Stimulated activated CD4-positive, alpha-beta T cell treated with anti-CD3 and anti-CD28 coated beads, Interleukin-2, amount 100 ng/mL, for 4 hours (primary cell): ENCODE measurements at regions not wholly inside any gene's neighbourhood (a gene's known extent, or its start where the extent isn't known, plus 50 kb on each side); places are given as distances from the start of the nearest gene placed in this dataset.

Experiments
- DNase-seq: peaks from one replicate; pipeline ENCODE4 v3.0.0-alpha.2; 2020; ENCODE audit warnings: low read depth

- no peak for DNase-seq
These were observed 163.3 kb upstream of the IER5L start for GRCh38 chr9:129341171-129341986.

- no peak for DNase-seq
These were observed 162.5 kb upstream of the IER5L start for GRCh38 chr9:129340427-129341170.

GRCh38 chr9:129339539-129340157 lies 161.6 kb upstream of the IER5L start:
- no peak for DNase-seq

GRCh38 chr9:129338724-129339430 lies 160.8 kb upstream of the IER5L start:
- DNase-seq, result no peak

DNA sequence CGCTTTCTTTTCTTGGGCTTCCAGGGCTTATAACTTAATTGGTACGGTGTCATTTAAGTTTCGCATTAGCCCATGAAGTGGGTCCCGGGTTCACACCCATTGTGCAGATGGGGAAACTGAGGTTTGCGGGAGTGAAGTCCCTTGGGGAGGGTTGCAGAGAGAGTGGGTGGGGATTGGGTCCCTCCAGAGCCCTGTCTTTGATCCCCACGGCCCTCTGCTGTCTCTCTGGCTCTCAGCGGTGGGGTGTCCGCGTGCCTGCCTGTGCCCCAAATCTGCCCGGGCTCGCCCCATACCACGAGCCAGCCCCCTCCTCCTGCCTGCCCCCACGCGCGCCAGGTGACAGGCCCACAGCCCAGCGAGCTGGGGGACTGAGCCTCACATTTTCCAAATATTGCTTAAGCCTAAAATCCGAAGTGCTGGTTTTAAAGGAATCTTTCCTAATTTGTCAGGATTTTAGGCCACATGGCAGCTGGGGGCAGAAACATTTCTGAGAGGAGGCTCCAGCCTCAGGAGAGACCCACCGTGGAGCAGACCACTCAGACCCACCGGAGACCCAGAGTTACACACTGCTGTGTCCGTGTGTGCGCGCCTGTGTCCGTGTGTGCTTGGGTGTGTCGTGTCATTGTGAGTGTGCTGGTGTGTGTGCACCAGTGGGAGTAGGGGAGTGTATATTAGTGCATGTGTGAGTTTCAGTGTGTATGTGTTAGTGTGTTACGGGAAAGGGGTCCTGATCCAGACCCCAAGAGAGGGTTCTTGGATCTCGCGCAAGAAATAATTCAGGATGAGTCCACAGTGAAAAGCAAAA lies 159.5 kb upstream of the IER5L start:
- DNase-seq, result no peak

GRCh38 chr9:129336601-129337331 lies 158.7 kb upstream of the IER5L start:
- DNase-seq, result peak; percentile 22

DNA sequence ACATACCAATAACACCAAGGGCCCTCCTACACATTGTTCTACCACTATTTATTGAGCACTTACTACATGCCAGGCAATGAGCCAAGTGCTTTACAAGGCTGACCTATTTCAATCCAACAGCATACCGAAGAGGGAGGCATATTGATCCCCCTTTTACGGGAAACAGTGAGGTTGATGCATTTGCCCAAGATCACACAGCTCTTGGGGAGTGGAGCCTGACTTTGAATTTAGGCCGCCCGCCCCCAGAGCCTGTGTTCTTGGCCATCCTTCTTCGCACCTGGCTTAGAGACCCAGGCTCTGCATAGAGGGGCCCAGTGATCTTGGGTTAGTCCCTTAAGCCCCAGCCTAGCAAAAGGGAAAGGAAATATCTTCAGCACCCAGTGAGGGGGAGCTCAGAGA lies 158.1 kb upstream of the IER5L start:
- DNase-seq, result no peak

DNA sequence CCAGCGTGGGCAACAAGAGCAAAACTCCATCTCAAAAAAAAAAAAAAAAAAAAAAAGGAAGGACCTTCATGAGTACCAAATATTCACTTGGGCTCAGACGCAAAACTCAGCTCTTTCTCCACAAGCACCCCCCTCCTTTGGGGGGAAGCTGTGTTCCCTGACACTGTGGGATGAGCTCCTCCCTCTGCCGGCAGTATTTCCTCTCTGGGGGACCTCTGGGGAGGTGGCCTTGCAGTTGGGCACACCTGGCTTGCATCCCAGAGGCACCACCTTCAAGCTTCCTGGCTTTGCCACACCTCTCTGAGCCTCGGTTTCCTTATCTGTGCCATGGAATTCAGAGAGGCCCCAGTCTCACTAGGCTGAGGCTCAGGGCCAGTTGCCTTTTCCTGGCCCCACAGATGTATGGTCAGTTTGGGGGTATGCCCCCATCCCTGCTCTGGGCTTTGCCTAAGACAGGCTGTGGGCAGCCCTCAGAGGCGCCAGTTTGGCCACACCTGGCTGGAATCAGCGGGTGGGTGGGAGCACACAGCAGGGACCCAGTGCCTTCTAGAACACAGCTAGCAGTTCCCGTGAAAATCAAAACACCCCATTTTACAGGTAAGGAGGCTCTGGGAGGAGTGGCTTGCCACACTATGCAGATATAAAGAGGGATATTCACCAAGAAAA lies 157.5 kb upstream of the IER5L start:
- no peak for DNase-seq

DNA sequence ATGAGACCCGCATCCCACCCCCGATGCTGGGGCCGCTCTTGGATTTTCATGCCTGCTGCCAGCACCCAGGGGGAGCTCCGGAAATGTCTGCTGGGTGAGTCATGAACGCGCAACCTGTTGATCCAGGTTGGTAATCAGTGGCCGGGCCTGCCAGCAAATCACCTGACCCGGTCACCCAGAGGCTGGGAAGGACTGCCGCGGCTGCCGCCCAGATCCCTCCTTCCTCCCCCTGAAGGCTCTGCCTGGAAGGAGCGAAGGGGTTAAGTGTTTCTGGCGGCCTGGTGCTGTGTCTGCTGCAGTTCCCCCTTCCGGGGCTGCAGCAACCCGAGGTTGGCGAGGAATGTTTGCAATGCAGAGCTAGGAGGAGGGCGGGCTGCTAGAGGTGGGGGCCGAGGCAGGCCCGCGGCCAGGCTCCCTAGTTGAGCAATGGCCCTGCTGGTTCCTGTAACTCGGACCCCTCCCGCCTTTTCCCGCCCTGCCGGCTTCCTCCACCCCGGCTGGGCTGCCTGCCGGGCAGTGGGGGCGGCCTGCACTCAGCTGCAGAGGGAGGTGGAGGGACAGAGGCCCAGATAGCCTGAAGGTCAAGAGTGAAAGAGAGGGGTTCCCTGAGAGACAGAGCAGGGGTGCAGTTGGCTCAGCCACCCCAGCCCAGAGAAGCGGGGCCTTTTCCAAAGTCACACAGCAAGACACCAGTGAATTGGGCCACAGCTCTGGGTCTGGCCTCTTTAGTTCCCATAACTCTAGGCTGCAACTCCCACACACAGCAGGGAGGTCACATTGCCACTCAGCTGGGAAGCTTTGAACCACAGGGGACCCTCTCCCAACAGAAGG lies 156.3 kb upstream of the IER5L start:
- DNase-seq, result no peak

GRCh38 chr9:129333617-129334104 lies 155.6 kb upstream of the IER5L start:
- no peak for DNase-seq

GRCh38 chr9:129332581-129332980 lies 154.5 kb upstream of the IER5L start:
- no peak for DNase-seq

DNA sequence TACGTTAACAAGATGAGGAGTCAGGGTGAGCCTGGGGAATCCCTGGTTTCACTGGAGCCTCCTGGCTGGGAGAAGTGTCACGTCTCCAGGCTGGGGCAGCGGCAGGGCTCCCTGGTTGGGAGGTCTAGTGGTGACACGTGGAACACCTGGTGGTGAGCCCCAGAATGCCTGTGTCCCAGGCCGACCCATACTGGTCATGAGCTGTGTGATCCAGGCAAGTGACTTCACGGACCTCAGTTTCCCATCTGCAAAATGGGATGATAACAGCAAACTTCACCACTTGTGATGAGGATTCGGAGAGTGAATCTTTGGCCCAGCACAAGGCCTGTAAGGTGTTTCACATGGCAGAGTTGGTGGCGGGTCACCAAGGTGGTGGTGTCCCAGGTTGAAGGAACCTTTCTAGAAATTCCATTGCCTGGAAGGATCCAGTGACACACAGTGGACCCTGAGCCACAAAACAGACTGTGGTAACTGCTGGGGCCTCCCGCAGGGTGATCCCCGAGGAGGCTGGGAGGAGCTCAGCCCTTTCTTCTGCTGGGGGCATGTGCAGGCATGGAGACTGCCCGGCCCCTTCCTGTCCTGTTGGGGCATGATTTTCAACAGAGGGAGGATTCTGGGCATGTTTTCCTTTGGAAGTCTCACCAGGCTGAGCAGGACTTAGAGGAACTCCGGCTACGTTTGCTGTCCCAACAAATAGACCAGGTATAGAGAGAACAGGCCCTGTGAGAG lies 153.9 kb upstream of the IER5L start:
- no peak for DNase-seq

DNA sequence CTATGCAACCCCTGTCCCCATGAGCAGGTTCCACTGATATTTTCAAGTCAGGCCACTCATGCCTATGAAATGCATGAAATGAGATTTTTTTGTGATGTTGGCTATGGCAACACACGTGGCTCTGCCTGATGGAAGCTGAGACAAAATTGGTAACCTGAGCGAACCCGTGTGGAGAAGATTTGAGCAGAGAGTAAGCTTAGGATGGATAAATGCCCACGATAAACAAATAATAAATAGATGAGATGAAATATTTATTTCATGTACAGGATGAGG lies 153.4 kb upstream of the IER5L start:
- DNase-seq, result no peak

- DNase-seq, result no peak
These were observed 152.8 kb upstream of the IER5L start for GRCh38 chr9:129330711-129331492.

- DNase-seq, result peak; percentile 18
These were observed 150.4 kb upstream of the IER5L start for GRCh38 chr9:129328355-129329042.

DNA sequence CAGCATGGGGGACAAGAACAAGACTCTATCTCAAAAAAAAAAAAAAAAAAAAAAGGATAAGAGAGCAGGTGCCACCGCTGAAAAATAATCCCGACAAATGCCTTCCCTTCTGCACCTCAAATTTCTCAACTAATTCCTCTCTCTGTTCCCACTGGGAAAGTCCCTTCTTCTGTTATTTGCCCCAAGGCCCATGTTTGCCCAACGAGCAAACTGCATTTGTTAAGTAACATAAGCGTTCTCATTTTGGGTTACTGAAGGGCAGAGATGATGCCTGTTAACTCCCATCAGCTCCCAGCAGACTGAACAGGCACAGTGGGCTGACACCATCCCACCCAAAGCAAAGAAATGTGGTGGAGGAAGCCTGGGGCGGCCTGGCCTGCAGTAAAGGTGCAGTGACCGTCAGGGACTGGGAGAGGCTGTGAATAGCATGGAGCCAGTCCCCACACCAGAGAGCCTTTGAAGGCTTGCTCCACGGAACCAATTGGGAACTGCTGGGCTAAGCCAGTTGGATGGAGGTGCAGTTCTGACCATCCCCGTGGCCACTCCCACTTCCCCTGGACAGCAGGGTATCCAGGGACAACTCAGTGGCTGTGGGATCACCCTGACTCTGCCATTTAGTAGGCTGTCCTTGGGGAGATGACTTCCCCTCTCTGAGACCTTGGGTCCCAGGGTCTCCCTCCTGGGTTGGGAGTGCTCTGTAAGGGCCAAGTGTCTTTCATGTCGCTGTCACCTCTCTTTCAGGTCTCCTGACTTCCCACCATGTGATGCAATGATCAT lies 149.7 kb upstream of the IER5L start:
- DNase-seq, result no peak
